Hypothalamus (tissue), 51 donors: ENCODE measurements at regions not wholly inside any gene's neighbourhood (a gene's known extent, or its start where the extent isn't known, plus 50 kb on each side); places are given as distances from the start of the nearest gene placed in this dataset.
A peak's percentile ranks its signal among the peaks of the same experiment; 100 is the strongest.

ENCODE experiments used
- DNase-seq, 51 donors: peaks; one replicate each; lab custom pipeline; 2025; lab: John Stamatoyannopoulos, UW

DNA sequence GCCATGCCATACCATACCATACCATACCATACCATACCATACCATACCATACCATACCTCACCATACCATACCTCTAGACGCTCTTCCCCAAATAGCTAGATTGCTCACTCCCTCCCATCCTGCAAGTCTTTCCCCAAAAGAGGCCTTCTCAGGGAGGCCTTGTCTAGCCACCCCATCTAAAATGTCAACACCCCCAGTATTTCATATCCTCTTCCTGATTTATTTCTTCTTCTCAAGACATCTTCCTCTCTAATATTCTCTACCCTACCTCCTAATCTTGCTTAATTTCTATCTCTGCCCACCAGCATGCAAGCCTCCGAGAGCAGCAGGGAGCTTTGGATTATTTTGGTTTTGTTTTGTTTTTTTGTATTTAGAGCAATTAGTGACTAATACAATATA, 225.2 kb upstream of the RREB1 start:
- DNase-seq = no peak

DNA sequence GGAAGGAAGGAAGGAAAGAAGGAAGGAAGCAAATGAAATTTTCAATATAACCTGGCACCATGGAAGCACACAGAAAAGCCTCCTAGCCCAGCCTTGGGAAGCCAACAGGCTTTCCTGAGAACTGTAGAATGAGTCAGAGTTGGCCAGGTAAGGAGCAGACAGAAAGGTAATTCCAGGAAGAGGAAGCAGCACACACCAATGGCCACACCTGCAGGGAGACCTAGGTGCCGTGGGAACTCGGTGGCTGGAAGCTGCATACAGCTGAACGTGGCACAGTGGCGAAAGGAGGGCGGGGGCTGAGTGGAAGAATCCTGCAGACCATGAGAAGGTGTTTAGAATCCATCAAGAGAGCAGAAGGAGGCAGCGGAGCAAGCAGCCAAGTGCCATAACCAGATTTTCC, 224.8 kb upstream of the RREB1 start:
- no peak for DNase-seq

DNA sequence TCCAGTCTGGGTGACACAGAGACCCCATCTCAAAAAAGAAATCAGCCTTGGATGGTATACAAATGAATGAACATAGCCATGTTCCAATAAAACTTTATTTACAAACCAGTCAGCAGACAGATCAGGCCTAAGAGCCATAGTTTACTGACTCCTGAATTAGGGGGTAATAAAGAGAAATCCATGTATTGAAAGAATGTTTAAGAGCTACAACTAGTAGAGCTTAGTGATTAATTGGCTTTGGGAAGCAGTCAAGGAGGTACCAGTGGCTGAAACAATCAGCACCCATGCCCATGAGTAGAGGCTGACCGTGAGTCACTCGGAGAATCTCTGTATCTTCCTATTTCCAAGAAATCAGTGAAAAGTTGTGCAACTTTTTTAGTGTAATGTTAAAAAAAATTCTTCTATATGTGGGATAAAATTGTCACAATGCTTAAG, 223.6 kb upstream of the RREB1 start:
- no peak for DNase-seq

DNA sequence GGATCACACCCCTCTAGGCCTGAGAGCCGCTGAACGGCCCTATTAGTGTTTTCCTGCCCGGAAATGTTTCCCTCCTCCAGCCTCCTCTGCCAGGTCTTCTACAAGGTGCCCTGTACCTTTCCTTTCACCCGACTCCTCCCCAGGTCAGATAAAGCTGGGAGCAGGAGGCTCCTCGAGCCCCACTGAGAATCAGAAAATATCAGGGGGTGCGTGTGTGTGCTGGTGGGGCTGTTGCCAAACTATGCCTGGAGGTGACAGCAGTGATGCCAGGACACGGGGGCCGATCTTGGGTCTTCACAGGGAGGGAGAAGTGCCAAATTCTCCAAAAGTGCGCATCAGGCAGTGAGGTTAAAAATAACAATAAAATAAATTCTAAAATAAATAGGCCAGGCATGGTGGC, 222.8 kb upstream of the RREB1 start:
- DNase-seq = no peak

DNA sequence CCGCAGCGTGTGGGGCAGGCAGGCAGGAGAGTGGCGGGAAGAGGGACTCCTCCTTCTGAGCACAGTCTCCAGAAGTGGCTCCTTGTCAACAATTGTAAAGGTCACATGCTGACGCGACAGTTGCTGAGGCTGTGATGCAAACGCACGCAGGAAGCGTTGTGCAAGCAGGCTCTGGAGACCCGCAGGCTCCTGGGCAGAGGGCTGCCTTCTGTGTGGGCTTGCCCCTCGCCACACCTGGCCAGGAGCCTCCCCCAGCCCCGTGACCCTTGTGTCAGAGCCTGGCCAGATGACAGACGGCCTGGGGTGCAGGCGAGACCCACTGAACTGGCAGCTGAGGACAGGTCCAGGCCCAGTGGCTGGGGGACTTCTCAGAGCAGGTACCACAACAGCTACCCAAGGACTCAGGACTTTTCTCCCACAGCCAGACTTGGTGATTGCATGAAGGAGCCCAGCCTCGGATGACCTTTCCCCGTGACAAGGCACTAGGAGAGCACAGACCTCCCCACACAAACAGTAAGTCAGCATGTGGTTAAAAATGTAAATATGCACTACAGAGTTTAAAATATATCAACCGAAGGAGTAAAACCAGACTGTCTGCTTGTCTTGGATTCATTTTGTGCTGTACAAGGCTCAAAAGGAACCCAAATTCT, 222.1 kb upstream of the RREB1 start:
- DNase-seq = peak in 31 of 51 donors; percentile 3 to 58 (median 27)

DNA sequence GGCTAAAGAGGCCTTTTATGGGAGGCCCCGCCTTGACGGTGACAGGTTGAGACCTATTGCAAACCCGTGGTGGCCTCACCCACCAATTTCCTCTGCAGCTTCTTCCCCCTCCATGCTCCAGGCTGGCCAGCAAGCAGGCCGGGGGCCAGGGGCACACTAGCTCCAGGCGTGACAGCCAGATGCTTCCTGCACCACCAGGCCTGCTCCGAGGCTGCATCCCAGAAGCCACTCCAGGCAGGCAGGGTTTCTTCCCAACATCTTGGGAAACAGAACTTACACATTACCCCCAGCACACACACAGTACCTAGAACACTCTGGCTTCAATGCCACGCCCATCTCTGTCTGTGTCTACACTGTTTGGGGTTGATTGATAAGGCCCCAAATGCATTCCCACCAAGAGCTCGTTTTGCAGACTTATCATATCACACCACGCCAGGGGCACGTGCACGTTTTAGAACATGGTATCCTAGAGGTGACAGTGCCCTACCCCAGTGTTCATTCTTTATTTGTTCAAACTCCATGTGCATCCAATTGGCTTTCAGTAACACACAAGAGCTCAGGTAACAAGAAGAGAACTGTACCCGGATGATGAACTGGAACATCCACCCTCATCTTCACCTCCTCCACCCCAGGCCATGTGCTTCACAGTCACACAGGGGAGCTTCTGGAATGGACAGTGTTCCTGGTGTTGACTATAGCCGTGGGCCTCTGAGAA, 221.4 kb upstream of the RREB1 start:
- DNase-seq = peak in 19 of 51 donors; percentile 4 to 39 (median 20)

DNA sequence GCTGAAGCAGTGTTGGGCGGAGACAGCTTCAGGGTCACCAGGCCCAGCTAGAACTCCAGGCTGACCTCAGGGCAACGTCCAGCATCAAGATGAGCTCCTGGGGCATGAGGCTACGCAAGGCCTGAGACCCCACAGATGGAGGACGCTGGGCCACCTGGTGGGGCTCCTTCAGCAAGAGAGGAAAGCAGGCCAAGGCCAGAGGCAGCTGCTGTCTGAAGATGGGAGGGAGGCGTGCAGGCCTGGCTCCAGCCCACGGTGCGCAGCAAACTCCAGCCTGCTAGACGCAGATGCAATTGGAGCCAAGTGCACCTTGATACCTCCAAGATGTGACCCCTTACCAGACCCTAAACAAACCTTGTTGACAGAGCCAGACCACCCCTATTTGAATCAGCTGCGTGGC, 220.9 kb upstream of the RREB1 start:
- DNase-seq = no peak

DNA sequence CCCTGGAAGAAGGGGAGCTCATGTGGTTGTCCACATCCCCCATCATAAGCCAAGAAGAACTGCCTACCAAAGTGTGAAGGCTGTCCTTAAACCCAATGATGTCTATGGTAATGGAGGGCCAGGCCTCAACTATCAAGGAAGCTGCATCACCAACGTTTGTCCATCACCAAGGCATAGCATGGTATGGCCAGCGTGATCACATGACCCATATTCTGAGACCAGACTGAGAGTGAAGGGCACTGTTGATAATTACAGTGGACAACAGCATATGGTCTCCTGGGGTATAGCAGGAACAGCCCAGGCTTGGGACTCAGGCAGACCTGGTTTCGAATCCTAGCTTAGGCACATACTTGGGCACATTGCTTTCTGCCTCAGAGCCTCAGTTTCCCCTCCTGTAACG, 218.2 kb upstream of the RREB1 start:
- DNase-seq = no peak

DNA sequence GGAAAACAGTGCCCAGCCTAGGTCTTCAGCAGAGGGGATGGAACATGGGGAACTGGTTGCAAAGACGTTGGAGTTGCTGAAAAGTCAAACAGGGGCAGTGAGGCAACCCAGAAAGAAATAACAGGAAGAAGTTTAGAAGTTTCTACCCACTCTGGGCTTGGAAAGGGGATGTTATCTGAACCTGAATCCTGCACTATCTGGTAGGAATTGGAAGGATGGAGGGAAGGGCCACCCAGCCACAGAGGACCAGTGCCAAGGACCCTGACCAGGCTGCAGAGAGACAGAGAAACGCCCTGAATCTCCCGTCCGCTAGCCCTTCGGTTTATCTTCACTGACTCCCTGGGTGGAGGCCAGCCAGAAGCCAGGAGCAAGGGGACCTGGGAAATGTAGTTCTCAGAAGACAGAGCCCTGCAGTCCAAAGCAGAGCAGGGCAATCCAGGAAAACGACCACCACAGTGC, 217.3 kb upstream of the RREB1 start:
- no peak for DNase-seq

DNA sequence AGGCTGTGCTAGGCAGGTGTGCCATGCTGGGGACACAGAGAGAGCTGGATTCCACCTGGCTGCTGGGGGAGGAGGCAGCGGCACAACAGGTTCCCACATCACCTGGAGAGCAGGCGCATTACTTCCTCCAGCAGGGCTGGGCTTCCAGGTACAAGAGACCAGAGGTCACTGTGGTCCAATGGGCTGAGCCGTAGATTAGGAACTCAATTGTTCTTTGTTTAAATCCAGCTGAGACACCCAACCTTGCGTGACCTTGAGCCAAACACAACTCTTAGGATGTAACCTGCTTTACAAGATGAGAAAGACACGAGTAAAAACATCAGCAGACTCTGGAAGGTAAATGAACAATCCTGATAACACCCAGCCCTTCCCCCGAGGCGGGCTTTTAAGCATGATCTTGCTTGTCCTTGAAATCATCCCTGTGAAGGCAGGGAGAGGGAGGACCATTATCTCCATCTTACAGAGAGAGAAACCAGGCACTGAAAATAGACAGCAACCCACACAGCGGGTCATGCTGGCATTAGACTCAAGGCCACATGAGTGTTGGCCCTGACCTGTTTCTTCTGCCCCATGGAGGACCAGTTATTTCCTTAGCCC, 216.5 kb upstream of the RREB1 start:
- no peak for DNase-seq

DNA sequence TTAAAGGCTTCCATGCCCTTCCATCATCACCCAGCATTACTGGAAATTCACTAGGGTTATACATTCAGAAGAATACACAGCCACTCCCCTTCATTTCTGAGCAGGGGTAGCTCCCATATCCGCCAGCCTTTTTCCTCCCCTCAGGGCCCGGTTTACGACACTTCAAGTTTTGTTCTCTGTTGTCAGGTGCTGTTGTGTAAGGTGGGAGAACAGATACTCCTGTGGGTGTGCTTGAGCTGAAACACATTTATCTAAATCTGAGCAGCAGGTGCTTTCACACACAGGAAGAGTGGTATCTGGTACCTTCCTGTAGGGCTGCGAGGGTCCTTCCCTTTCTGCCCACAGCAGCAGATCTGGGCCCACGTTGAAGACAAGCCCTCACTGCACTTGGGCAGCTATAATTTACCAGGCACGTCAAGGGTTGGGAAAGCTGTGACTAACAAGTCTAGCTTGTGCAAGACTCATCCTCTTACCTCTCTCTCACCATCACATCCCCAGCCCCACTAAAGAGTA, 215.8 kb upstream of the RREB1 start:
- DNase-seq = no peak

DNA sequence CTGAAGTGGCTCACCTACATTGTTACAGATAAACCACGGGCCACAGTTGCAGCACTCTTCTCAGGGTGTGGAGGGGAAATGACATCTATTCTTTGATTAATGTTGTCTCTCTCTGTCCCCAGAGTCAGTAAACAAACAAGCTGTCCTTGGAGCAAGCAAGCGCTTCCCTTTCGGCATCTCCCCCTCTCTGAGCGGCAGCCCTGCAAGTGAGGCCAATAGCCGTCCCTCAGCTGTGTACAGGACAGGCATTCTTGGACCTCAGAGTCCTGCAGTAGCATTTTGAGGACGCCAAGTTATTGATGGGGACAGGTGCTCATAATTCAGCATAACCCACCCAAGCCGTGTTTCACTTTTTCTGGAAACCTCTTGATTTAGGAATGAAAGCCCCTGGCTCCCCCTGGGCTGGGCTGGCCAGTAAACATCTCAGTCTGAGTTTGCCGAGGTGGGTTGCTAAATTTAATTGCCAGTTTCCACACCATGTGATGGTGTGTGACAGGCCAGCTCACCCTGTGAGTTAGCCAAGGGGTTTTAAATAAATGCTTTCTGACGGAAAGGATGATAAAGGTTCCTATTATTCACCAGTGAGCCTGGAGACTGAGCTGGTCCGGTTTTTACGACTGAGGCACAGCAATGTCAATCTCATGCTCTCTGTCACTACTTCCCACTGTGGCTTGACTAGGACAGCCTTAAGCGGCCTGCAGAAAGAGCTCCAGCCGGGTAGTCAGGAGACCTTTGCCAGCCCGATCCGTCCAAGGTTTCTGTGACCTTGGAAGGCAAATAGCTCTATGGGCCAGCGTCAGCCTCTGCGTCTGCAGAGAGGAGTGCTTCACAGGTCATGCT, 214.8 kb upstream of the RREB1 start:
- no peak for DNase-seq

DNA sequence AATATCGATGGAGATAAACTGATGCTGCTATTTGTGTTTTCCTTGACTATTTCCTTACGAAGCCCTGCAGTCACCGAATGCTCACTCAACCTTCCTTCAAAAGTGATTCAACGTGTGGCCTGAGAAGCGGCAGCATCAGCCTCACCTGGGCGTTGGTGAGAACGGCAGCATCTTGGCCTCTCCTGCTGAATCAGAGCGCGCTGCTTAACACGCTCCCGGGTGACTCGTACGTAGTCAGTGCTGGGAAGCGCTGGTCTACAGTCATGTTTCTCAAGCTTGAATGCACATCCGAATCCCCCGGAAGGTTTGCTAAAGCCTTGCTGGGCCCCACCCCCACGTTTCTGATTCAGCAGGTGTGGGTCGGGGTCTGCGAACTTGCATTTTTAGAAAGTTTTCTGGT, 214.1 kb upstream of the RREB1 start:
- no peak for DNase-seq

DNA sequence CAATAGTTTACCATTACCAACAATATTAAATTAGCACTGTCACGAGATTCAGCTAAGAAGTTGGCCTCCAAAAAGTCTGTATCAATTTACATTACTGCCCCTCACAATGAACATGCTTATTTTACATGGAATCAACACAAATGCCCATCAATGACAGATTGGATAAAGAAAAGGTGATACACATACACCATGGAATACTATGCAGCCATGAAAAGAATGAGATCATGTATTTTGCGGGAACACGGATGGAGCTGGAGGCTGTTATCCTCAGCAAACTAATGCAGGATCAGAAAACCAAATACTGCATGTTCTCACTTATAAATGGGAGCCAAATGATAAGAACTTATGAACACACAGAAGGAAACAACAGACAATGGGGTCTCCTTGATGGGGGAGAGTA, 211.8 kb upstream of the RREB1 start:
- no peak for DNase-seq

DNA sequence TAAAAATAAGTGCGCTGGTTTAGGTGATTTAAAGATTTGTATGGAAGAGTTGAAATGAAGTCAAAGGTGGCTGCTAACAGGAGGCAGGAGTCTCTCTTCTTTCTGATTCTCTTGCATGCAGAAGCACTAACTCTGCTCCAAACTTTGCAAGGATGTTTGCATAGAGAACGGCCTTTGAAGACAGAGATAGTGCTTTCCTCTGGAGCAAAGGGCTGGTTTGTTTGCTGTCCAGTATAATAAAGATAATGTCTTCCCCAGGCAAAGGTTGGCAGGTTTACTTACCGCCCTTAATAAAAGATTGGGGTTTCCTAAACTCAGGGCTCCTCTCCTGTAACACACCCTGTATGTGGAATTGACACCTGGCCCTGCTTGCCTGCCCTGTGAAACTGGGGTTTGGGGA, 210.6 kb upstream of the RREB1 start:
- DNase-seq = no peak

DNA sequence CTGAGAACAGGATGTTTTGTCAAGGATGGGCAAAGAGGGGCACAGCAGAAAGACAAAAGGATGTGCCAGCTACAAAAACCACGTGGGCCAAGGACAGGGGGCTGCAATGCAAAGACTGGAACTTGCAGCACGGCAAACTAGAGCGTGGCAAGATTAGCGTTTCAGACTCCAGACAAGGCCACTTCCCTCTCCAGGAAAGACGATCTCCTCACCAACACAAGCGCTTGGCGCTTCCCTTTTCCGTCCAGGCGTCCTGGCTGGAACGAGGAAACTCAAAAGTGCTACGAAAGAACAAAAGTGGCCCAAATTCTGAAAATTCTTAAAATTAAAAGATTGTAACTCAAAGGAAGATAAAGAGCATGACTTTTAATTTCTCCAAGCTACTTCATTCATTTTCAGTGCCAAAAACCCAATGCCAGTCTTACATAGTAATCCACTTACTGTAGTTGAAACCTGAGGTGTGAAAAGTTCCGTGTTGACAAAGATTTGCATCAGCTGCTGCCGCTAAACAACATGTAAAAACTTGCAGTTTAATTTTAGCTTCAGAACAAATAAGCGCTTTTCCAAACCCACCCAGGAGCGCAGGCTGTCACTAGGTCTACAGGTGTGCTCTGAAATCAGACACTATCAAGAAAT, 207.1 kb upstream of the RREB1 start:
- DNase-seq = no peak

DNA sequence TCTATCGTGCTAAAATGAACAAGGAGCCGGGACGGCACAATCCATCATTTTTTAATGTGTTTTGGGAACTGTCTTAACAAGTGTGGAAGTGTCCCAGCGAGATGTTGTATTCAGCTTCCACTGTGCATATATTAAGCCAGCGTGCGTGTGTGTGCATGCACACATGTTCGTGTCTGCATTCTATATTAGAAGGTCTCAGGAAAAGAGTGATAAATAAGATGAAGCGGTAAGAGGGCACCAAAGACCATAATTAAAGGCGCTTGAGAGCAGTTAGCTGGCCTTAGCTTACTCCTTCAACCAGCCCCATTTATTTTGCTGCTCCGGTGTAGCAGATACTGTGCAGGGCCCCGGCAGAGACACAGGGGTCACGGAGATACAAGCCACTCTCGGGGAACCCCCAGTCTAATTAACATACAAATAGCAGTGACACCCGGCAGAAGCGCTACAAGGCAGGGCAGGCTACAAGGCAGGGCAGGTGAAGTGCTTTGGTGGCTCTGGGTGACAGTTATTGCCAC, 206.5 kb upstream of the RREB1 start:
- no peak for DNase-seq

DNA sequence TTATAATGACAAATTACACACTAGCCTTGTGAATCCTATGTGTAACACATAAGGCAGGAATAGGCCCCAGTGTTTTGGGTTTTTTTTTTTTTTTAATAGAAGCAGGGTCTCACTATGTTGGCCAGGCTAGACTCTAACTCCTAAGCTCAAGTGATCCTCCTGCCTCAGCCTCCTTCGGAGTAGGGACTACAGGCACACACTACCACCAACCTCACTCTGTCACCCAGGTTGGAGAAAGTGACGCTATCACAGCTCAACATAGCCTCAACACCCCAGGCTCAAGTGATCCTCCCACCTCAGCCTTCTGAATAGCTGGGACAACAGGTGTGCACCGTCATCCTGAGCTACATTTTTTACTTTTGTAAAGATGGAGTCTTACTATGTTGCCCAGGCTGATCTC, 205.8 kb upstream of the RREB1 start:
- no peak for DNase-seq

DNA sequence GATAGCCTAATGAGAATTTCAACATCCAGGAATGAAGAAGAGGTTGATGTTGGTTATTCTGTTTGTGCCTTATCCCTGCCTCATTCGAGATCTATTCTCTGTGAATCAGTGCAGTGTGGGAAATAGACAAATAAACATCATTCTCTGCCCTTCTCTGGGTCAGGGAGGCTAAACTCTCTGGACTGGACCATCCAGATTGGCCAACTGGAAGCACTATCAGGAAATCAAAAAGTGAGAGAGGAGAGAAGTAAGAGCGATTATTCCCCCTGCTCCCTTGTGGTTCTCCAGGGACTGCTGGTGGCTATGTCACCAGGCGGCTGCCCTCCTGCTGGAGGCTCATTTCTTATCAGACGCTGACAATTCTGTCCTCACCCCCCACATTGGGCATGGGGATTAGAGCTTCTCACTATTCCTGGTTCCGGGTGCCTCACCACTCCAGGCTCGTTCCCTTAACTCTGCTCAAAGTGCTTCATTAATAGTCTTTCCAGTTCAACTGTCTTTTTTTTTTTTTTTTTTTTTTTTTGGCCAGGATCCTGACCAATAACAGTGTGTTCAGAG, 201.7 kb upstream of the RREB1 start:
- DNase-seq = no peak
